Activated T-helper 1 cell treated with anti-CD3 and anti-CD28 coated beads, Interleukin-12 subunit alpha, Interleukin-12 subunit beta, Interleukin-2, Interleukin-4 antibody, amounts not matched to agents 30 ng/mL and 10 ng/mL and 1 ng/mL, durations not matched to agents 14 hours and 24 hours and 36 hours (primary cell): ENCODE measurements at regions not wholly inside any gene's neighbourhood (a gene's known extent, or its start where the extent isn't known, plus 50 kb on each side); places are given as distances from the start of the nearest gene placed in this dataset.
"Not testable (repeated sequence)": the region's sequence is repeated elsewhere in the genome, so short reads cannot be mapped to it uniquely, and the experiment has no call there.

Experiments used
- DNase-seq: peaks from one replicate; pipeline ENCODE4 v3.0.0; 2021; ENCODE audit warnings: low spot score
- H3K27ac Mint-ChIP-seq: one replicate; pipeline ENCODE4 v1.8.0; 2021; ENCODE audit warnings: mild to moderate bottlenecking, mixed read lengths
- H3K27me3 Mint-ChIP-seq: one replicate; pipeline ENCODE4 v1.8.0; 2022; ENCODE audit warnings: mild to moderate bottlenecking, moderate library complexity, mixed read lengths; ENCODE audit not compliant: insufficient read depth
- H3K36me3 Mint-ChIP-seq: one replicate; pipeline ENCODE4 v1.8.0; 2021; ENCODE audit warnings: low read depth, mixed read lengths
- H3K4me1 Mint-ChIP-seq: one replicate; pipeline ENCODE4 v1.8.0; 2021; ENCODE audit warnings: low read depth, mixed read lengths
- H3K4me3 Mint-ChIP-seq: one replicate; pipeline ENCODE4 v1.8.0; 2021; ENCODE audit warnings: mild to moderate bottlenecking, moderate library complexity, mixed read lengths
- H3K9me3 Mint-ChIP-seq: one replicate; pipeline ENCODE4 v1.8.0; 2021; ENCODE audit warnings: mixed read lengths
- intact Hi-C: fragments of 100-400 bp; cut with micrococcal nuclease; formaldehyde crosslinking; loops from one replicate; pipeline ENCODE4 v1.15.1; 2024

DNA sequence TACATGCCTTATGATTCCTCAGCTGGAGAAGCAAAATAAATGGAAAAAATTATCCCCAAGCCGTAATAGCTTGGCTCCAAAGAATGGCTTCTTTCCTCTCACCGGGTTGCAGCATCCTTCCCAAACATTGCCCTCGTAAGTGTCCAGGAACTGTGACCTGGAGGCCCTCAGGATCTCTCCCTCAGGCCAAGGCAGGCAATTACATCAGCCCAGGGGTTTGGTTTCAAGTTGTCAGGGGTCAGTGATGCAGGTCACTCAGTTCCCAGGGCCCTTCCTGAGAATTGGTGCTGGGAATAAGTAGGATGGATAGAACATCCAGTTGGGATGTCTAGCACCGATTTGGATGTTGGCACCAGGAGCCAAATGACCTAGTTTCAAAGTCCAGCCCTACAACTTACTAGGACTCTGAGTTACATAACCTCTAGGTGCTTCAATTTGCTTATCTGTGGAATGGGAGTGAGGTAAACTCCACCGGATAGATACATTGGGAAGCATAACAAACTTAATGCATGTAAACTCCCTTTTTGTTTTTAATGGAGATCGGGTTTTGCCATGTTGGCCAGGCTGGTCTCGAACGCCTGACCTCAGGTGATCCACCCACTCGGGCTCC lies 133.5 kb upstream of the DAP start:
- Mint-ChIP-seq H3K27me3 (no peaks in the 10 kb centered on the region), H3K4me1 (no peaks in the 10 kb centered on the region), H3K36me3 (no peaks in the 10 kb centered on the region), H3K4me3 (no peak overlapping the region), H3K27ac (no peak overlapping the region), H3K9me3 (no peaks in the 10 kb centered on the region)
- intact Hi-C loops: no loop called here
- DNase-seq: no peak

DNA sequence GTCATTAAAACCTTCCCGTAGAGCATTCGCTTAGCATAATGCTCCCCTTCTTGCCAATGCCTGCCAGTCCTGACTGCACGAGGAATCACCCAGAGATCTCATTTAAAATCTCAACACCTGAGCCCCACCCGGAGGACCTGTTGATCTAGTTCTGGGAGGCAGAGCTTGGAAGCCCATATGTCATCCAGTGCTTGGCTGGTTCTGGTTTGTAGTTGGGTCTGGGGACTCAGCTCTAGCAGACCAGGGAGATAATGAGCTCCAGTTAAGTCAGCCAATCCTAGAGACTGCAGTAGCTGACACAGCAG lies 131.8 kb upstream of the DAP start:
- intact Hi-C loops: no loop called here
- Mint-ChIP-seq H3K4me3 (no peak overlapping the region), H3K27me3 (no peaks in the 10 kb centered on the region), H3K4me1 (no peaks in the 10 kb centered on the region), H3K9me3 (no peaks in the 10 kb centered on the region), H3K27ac (no peak overlapping the region), H3K36me3 (no peaks in the 10 kb centered on the region)
- no peak for DNase-seq

DNA sequence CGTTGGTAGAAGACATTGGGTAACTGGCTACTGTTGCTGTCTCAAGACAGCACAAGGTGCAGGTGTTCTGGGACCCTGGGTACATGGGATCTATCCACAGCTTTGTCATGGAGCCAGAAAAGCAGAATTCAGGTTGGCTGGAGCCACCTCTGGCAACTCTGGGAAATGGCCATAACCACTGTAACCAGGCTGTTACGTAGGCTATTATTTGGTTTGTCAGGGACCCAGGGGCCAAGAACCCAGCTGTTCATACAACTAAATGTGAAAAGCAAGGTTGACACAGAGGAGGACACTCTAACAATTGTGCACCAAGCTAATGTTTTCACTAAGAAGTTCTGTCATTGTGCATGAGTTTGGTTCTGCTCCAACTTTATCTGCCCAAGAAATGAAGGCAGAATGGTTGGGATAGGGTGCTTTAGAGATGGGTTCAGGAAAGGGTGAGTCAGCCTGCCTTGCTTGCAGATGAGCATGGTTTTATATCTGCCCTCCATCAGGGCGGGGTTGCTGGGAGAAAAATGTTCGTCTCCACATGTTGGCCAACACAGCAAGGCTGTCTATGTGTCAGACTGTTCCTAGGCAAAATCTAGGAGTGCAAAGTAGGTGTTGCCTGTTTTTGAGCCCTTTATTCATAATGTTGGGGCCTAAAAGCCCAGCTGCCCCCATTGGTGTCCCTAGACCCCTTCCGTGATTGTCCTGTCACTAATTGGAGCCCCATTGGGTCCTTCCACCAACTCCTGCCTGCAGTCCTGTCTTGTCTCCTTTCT lies 131.3 kb upstream of the DAP start:
- Mint-ChIP-seq H3K27ac (no peak overlapping the region), H3K4me3 (no peak overlapping the region), H3K9me3 (no peaks in the 10 kb centered on the region), H3K4me1 (no peaks in the 10 kb centered on the region), H3K27me3 (no peaks in the 10 kb centered on the region), H3K36me3 (no peaks in the 10 kb centered on the region)
- intact Hi-C loops: no loop called here
- no peak for DNase-seq

DNA sequence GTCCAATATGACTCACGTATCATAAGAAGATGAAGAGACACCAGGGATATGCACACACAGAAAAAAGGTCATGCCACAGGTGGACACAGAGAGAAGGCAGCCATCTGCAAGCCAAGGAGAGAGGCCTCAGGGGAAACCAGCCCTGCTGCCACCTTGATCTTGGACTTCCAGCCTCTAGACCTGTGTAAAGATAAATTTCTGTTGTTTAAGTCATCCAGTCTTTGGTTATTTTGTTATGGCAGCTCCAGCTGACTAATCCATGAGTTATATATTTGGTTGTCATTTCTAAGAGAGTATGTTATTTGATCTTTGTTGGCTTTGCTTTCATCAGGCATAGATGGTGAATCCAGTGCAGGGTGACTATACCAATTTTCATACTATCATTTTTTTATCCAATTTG lies 130.2 kb upstream of the DAP start:
- intact Hi-C loops: no loop called here
- Mint-ChIP-seq H3K4me3 (no peak overlapping the region), H3K9me3 (no peaks in the 10 kb centered on the region), H3K27ac (no peak overlapping the region), H3K27me3 (no peaks in the 10 kb centered on the region), H3K36me3 (no peaks in the 10 kb centered on the region), H3K4me1 (no peaks in the 10 kb centered on the region)
- no peak for DNase-seq

DNA sequence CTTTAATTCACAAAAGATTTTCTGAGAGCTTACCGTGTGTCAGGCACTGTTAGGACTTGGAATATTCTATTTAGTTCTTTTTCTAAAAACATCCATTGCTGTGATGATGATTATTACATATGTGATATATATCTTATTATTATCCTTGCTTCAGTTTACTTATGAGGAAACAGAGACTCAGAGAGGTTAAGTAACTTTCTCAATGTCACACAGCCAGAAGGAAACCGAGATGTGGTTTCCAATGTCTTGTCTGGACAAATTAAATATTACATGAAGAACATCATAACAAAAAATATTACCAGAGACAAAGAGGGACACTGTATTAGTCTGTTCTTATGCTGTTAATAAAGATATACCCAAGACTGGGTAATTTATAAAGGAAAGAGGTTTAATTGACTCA lies 125.5 kb upstream of the DAP start:
- H3K36me3 Mint-ChIP-seq: no peaks in the 10 kb centered on the region
- intact Hi-C loops: no loop called here
- no peak for DNase-seq
- H3K4me1 Mint-ChIP-seq: no peaks in the 10 kb centered on the region
- H3K27ac Mint-ChIP-seq: no peak overlapping the region
- no peak overlapping the region for H3K4me3 Mint-ChIP-seq
- H3K9me3 Mint-ChIP-seq: no peaks in the 10 kb centered on the region
- no peaks in the 10 kb centered on the region for H3K27me3 Mint-ChIP-seq

DNA sequence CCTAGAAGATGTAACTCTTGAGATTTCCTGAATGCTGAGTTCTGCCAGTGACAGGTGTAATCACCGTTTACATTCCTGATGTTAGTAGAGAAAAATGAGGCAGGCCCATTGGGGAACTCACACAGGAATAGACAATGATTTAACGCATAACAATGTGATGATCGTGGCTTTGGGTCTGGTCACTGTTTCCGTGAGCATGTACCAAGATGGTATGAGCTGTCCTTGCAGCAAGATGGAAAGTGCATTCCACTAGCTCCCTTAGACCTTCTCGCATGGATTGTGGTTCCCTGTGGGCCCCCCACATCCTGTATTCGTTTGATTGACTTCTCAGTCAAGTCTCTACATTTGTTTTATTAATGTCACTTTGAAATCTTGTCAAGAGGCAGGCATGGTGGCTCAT lies 124.0 kb upstream of the DAP start:
- intact Hi-C loops: no loop called here
- no peaks in the 10 kb centered on the region for H3K36me3 Mint-ChIP-seq
- no peak overlapping the region for H3K4me3 Mint-ChIP-seq
- H3K27me3 Mint-ChIP-seq: no peaks in the 10 kb centered on the region
- no peak overlapping the region for H3K27ac Mint-ChIP-seq
- no peak for DNase-seq
- H3K9me3 Mint-ChIP-seq: no peaks in the 10 kb centered on the region
- no peaks in the 10 kb centered on the region for H3K4me1 Mint-ChIP-seq

DNA sequence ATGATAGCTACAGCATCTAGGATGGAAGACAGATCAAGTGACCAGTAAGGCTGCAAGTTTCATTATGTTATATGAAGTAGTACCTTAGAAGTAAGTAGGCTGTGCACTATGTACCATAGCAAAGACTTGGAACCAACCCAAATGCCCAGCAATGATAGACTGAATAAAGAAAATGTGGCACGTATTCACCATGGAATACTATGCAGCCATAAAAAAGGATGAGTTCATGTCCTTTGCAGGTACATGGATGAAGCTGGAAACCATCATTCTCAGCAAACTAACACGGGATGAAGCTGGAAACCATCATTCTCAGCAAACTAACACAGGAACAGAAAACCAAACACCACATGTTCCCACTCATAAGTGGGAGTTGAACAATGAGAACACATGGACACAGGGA lies 122.9 kb upstream of the DAP start:
- H3K4me3 Mint-ChIP-seq, intact Hi-C loops, H3K9me3 Mint-ChIP-seq, H3K27me3 Mint-ChIP-seq, H3K27ac Mint-ChIP-seq, H3K4me1 Mint-ChIP-seq, DNase-seq, H3K36me3 Mint-ChIP-seq: not testable (repeated sequence)

DNA sequence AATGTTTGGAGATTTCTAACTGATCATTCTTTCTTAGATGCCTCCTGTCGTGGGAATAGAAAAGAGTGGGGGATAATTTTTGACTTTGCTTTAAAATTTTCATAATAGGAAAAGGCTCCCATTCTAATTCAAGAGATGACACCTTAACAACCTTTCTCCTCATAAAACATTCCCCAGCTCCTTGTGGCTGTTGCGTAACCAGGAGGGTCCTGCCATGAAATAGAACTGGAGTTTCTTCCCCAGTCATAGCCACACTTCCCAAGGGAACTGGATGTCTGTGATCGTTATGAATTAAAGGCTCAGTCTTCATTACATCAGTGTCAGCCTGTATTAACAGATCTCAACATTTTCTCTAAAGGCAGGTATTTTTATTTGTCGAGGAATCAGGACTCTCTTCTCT lies 119.9 kb upstream of the DAP start:
- peaks cover 7% of the 10 kb centered on the region for H3K27me3 Mint-ChIP-seq
- H3K4me1 Mint-ChIP-seq: no peaks in the 10 kb centered on the region
- no peak overlapping the region for H3K4me3 Mint-ChIP-seq
- H3K9me3 Mint-ChIP-seq: no peaks in the 10 kb centered on the region
- intact Hi-C loops: no loop called here
- no peaks in the 10 kb centered on the region for H3K36me3 Mint-ChIP-seq
- DNase-seq: no peak
- no peak overlapping the region for H3K27ac Mint-ChIP-seq

DNA sequence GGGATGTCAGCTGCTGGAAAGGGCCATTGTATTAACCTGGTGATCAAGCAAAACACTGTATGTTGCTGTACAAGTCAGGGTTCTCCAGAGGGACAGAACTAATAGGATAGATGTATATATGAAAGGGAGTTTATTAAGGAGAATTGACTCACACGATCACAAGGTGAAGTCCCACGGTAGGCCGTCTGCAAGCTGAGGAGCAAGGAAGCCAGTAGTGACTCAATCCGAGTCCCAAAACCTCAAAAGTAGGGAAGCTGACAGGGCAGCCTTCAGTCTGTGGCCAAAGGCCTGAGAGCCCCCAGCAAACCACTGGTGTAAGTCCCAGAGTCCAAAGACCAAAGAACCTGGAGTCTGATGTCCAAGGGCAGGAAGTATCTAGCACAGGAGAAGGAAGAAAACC lies 116.0 kb upstream of the DAP start:
- H3K36me3 Mint-ChIP-seq, H3K4me3 Mint-ChIP-seq, DNase-seq, intact Hi-C loops, H3K27ac Mint-ChIP-seq, H3K27me3 Mint-ChIP-seq, H3K9me3 Mint-ChIP-seq, H3K4me1 Mint-ChIP-seq: not testable (repeated sequence)

DNA sequence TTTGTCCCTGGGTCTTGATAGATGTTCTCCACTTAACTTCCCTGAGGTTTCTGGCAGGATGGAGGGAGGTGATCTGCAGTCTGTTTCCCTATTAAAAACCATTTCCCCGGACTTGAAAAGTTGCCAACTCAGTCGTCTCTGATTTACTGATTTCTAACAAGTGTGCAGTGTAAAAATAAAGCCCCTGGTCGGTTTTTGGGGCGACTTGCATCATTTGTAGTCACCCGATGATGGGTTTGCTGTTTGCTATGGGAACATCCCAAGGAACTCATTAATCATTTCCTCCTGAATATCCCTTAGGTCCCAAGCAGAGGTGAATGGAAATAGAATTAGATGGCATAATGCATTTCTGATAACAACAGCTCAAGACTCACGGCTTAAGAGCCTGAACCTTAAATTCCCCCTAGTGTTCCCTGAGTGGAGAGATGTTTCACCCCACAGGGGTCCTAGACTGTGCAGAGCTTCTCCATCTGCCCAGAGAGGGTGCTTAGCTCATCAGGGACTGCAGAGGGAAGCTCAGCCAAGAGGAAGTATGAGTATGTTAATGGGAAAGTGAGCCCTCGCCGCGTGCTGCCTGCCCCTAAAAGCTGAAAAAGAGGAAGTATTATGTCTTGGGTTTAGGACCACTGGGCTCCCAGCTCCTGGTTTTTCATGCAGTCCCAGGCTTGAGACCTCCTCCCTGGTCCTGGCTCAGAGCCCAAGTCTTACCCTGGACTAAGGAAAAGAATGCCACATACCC lies 115.1 kb upstream of the DAP start:
- DNase-seq: no peak
- Mint-ChIP-seq H3K27me3 (peaks cover 7% of the 10 kb centered on the region), H3K4me3 (no peak overlapping the region), H3K9me3 (no peaks in the 10 kb centered on the region), H3K36me3 (no peaks in the 10 kb centered on the region), H3K4me1 (no peaks in the 10 kb centered on the region), H3K27ac (no peak overlapping the region)
- intact Hi-C loops: no loop called here

DNA sequence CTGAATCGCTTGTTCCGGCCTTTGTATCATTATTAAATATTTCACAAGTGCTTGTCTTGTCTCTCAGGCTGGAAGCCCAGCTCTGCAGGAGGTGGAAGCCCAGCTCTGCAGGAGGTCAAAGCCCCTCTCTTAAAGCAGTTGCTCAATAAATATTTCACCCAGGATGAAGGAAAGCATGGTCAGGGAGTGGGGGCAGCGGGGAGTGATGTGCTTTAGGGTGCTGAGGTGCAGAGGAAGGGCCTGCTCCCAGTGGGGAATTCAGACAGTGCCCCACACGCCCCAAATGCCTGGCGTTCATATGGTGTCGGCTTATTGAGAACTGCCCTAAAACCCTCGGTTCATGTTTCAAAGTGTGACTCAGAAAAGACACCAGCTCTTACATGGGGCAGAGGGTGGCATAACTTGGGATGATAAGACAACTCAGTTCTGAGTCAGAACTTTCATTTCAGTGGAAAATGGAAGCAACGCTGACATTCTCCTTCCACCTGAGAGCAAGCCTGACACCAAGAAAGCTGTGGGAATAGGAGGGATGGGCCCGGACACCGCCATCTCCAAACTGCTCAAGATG lies 114.3 kb upstream of the DAP start:
- no peak for DNase-seq
- Mint-ChIP-seq H3K9me3 (no peaks in the 10 kb centered on the region), H3K36me3 (no peaks in the 10 kb centered on the region), H3K4me1 (no peaks in the 10 kb centered on the region), H3K27ac (no peak overlapping the region), H3K27me3 (peaks cover 7% of the 10 kb centered on the region), H3K4me3 (no peak overlapping the region)
- intact Hi-C loops: no loop called here

DNA sequence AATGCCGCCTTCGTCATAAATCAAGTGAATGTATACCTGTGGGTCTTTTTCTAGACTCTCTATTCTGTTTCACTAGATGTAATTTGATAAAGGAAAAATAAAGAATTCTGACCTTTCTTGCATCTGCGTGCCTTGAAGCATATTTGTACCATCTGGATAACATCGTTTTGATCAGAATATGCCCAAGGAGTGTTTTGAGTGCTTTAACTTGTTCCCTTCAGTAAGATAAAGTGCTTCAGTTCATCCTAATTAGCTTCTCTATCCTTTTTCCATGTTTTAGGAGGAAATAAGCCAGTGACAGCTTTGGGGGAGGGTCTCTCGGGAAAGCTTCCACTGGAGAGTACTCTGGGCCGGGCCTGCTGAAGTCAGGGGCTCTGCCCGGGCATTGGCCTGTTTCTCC lies 113.5 kb upstream of the DAP start:
- Mint-ChIP-seq H3K27ac (no peak overlapping the region), H3K27me3 (peaks cover 7% of the 10 kb centered on the region), H3K4me3 (no peak overlapping the region), H3K4me1 (no peaks in the 10 kb centered on the region), H3K36me3 (no peaks in the 10 kb centered on the region), H3K9me3 (no peaks in the 10 kb centered on the region)
- intact Hi-C loops: no loop called here
- no peak for DNase-seq

DNA sequence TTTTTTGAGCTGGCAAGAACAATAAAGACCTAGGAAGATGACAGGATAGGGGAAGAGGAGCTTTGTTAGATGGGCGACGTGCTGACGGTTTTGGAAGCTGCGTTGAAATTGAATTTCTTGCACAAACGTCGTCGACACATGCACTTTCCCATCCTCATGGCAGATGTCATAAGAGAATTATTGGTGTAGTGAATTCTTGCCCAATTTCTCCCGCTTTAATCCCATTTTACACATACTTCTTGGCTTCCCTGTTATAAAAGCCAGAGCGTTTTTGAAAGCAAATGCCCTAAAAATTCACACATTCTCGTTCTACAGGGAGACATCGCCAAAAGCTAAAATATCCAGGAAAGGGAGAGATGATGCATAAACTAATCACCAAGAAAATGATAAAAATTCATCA lies 109.8 kb upstream of the DAP start:
- Mint-ChIP-seq H3K4me1 (no peaks in the 10 kb centered on the region), H3K36me3 (no peaks in the 10 kb centered on the region), H3K27ac (no peak overlapping the region), H3K9me3 (no peaks in the 10 kb centered on the region), H3K27me3 (peaks cover 3% of the 10 kb centered on the region), H3K4me3 (no peak overlapping the region)
- intact Hi-C loops: no loop called here
- DNase-seq: no peak
